LHCN-M2 (cell line): ENCODE measurements at regions not wholly inside any gene's neighbourhood (a gene's known extent, or its start where the extent isn't known, plus 50 kb on each side); places are given as distances from the start of the nearest gene placed in this dataset.

Experiments used
- DNase-seq: peaks from one replicate; pipeline ENCODE4 v3.0.0-alpha.2; 2012; ENCODE audit warnings: low read depth

GRCh38 chr3:162292409-162292808 is 795.8 kb downstream of the OTOL1 start:
- no peak for DNase-seq

GRCh38 chr3:162295323-162295983 is 798.8 kb downstream of the OTOL1 start:
- DNase-seq: peak; percentile 97

- DNase-seq: peak; percentile 43
These were observed 806.5 kb downstream of the OTOL1 start for GRCh38 chr3:162302983-162303624.

- no peak for DNase-seq
These were observed 820.4 kb downstream of the OTOL1 start for GRCh38 chr3:162317046-162317445.

- DNase-seq: no peak
These were observed 832.0 kb downstream of the OTOL1 start for GRCh38 chr3:162328649-162329048.

GRCh38 chr3:162329514-162329913 is 832.9 kb downstream of the OTOL1 start:
- no peak for DNase-seq

GRCh38 chr3:162332344-162332743 is 835.7 kb downstream of the OTOL1 start:
- peak; percentile 38 for DNase-seq

- DNase-seq: no peak
These were observed 837.9 kb downstream of the OTOL1 start for GRCh38 chr3:162334537-162334936.

GRCh38 chr3:162337630-162338029 is 841.0 kb downstream of the OTOL1 start:
- peak; percentile 63 for DNase-seq

GRCh38 chr3:162338514-162338913 is 841.9 kb downstream of the OTOL1 start:
- peak; percentile 71 for DNase-seq

- DNase-seq: no peak
These were observed 852.3 kb downstream of the OTOL1 start for GRCh38 chr3:162348912-162349311.

GRCh38 chr3:162353414-162353813 is 856.8 kb downstream of the OTOL1 start:
- DNase-seq: no peak

- no peak for DNase-seq
These were observed 857.7 kb downstream of the OTOL1 start for GRCh38 chr3:162354356-162354755.

- no peak for DNase-seq
These were observed 868.6 kb downstream of the OTOL1 start for GRCh38 chr3:162365066-162365719.

- no peak for DNase-seq
These were observed 869.7 kb downstream of the OTOL1 start for GRCh38 chr3:162366166-162366766.

GRCh38 chr3:162367429-162368260 is 871.0 kb downstream of the OTOL1 start:
- DNase-seq: no peak

GRCh38 chr3:162368417-162368816 is 871.8 kb downstream of the OTOL1 start:
- DNase-seq: no peak

GRCh38 chr3:162369306-162369705 is 872.7 kb downstream of the OTOL1 start:
- no peak for DNase-seq

GRCh38 chr3:162370141-162370540 is 873.5 kb downstream of the OTOL1 start:
- peak; percentile 71 for DNase-seq

GRCh38 chr3:162376761-162377160 is 880.2 kb downstream of the OTOL1 start:
- DNase-seq: no peak

- DNase-seq: no peak
These were observed 881.0 kb downstream of the OTOL1 start for GRCh38 chr3:162377608-162378007.

- DNase-seq: no peak
These were observed 888.8 kb downstream of the OTOL1 start for GRCh38 chr3:162385387-162385786.
